ENCODE measurements at regions not wholly inside any gene's neighbourhood (a gene's known extent, or its start where the extent isn't known, plus 50 kb on each side); places are given as distances from the start of the nearest gene placed in this dataset.

GRCh38 chr10:28833313-28833712 lies 156.0 kb downstream of the BAMBI start:
- no peak for TF ChIP-seq CTCF (IDR thresholded peaks at IDR 0.05)
- no peak for TF ChIP-seq POLR2A (IDR thresholded peaks at IDR 0.05)

All from heart left ventricle (tissue), 13 donors.